SW 1271 (cell line): ENCODE measurements at regions not wholly inside any gene's neighbourhood (a gene's known extent, or its start where the extent isn't known, plus 50 kb on each side); places are given as distances from the start of the nearest gene placed in this dataset.
"Not testable (repeated sequence)": the region's sequence is repeated elsewhere in the genome, so short reads cannot be mapped to it uniquely, and the experiment has no call there.

Experiments
- DNase-seq, 2 experiments: peaks; one replicate each; lab custom pipeline; 2025; lab: John Stamatoyannopoulos, UW

GRCh38 chr12:69131077-69131476, 108.3 kb upstream of the CPSF6 start:
- no peak for DNase-seq

GRCh38 chr12:69136931-69137613, 102.3 kb upstream of the CPSF6 start:
- no peak for DNase-seq

GRCh38 chr12:69141074-69141473, 98.3 kb upstream of the CPSF6 start:
- no peak for DNase-seq

GRCh38 chr12:69149270-69149669, 90.1 kb upstream of the CPSF6 start:
- DNase-seq = no peak

- no peak for DNase-seq
These were observed 89.1 kb upstream of the CPSF6 start for GRCh38 chr12:69150083-69150795.

GRCh38 chr12:69150796-69151127, 88.6 kb upstream of the CPSF6 start:
- no peak for DNase-seq

GRCh38 chr12:69151254-69151764, 88.1 kb upstream of the CPSF6 start:
- DNase-seq = no peak

- DNase-seq = peak in 1 of 2 experiments; percentile 54
These were observed 84.6 kb upstream of the CPSF6 start for GRCh38 chr12:69154585-69155363.

GRCh38 chr12:69157023-69157655, 82.2 kb upstream of the CPSF6 start:
- peak; percentile 48 to 59 for DNase-seq

- no peak for DNase-seq
These were observed 77.5 kb upstream of the CPSF6 start for GRCh38 chr12:69161829-69162228.

- no peak for DNase-seq
These were observed 75.5 kb upstream of the CPSF6 start for GRCh38 chr12:69163681-69164362.

- no peak for DNase-seq
These were observed 71.7 kb upstream of the CPSF6 start for GRCh38 chr12:69167648-69168165.

- no peak for DNase-seq
These were observed 71.0 kb upstream of the CPSF6 start for GRCh38 chr12:69168363-69168762.

GRCh38 chr12:69168828-69169227, 70.5 kb upstream of the CPSF6 start:
- no peak for DNase-seq

GRCh38 chr12:69170293-69170692, 69.1 kb upstream of the CPSF6 start:
- no peak for DNase-seq

- DNase-seq = no peak
These were observed 67.5 kb upstream of the CPSF6 start for GRCh38 chr12:69171881-69172280.

- no peak for DNase-seq
These were observed 66.9 kb upstream of the CPSF6 start for GRCh38 chr12:69172491-69172890.

GRCh38 chr12:69173368-69173767, 66.0 kb upstream of the CPSF6 start:
- no peak for DNase-seq

- no peak for DNase-seq
These were observed 59.6 kb upstream of the CPSF6 start for GRCh38 chr12:69179786-69180185.

- not testable (repeated sequence) for DNase-seq
These were observed 51.8 kb upstream of the CPSF6 start for GRCh38 chr12:69187572-69187971.

GRCh38 chr12:69189378-69189978, 49.9 kb upstream of the CPSF6 start:
- DNase-seq = peak in 1 of 2 experiments; percentile 9
